Endothelial cell of umbilical vein (primary cell): ENCODE measurements at regions not wholly inside any gene's neighbourhood (a gene's known extent, or its start where the extent isn't known, plus 50 kb on each side); places are given as distances from the start of the nearest gene placed in this dataset.

Source experiments
- CTCF ChIP-seq, 2 donors: IDR thresholded peaks; 1 replicate in 1 of 2; 2 replicates in 1 of 2; pipeline ENCODE4 v1.5.1; 2011; ENCODE audit warnings: low read length in 2 of 2, mild to moderate bottlenecking in 2 of 2, moderate library complexity in 2 of 2, control low read depth in 1 of 2, inconsistent platforms in 1 of 2, low read depth in 1 of 2; ENCODE audit not compliant: insufficient read depth in 1 of 2; ENCODE audit errors: extremely low read depth in 1 of 2
- EZH2 ChIP-seq: IDR thresholded peaks from 2 replicates; pipeline ENCODE4 v1.6.1; 2012; ENCODE audit warnings: borderline replicate concordance, low read depth, mild to moderate bottlenecking, moderate library complexity, low read length, inconsistent platforms; ENCODE audit not compliant: severe bottlenecking
- JUN ChIP-seq: IDR thresholded peaks from 2 replicates; pipeline ENCODE4 v1.6.1; 2011; ENCODE audit warnings: borderline replicate concordance, low read depth; ENCODE audit not compliant: insufficient read length, insufficient read depth
- MAX ChIP-seq: IDR thresholded peaks from 2 replicates; pipeline ENCODE4 v1.6.1; 2011; ENCODE audit not compliant: insufficient read depth, insufficient read length
- MYC ChIP-seq: IDR thresholded peaks from one replicate; pipeline ENCODE4 v1.6.1; 2011; ENCODE audit warnings: mild to moderate bottlenecking, low read depth, low read length
- POLR2A ChIP-seq: IDR thresholded peaks from 2 replicates; pipeline ENCODE4 v1.6.1; 2012; ENCODE audit warnings: low read depth, mild to moderate bottlenecking, control low read depth, low read length
- POLR2AphosphoS5 ChIP-seq: IDR thresholded peaks from 2 replicates; pipeline ENCODE4 v1.6.1; 2012; ENCODE audit warnings: low read depth, mild to moderate bottlenecking, control low read depth, low read length, moderate library complexity; ENCODE audit not compliant: insufficient read depth

GRCh38 chr11:23554002-23554401, 693.7 kb upstream of the CCDC179 start:
- TF ChIP-seq CTCF (IDR thresholded peaks at IDR 0.05; ENCODE audit: extremely low read depth in 1 of 2, insufficient read depth in 1 of 2, low read depth in 1 of 2, low read length in 2 of 2) (no peak), POLR2A (no peak), EZH2 (no peak), POLR2AphosphoS5 (no peak), MYC (no peak), MAX (no peak), JUN (no peak)
